HUES48 (cell line): ENCODE measurements at regions not wholly inside any gene's neighbourhood (a gene's known extent, or its start where the extent isn't known, plus 50 kb on each side); places are given as distances from the start of the nearest gene placed in this dataset.
A peak's percentile ranks its signal among the peaks of the same experiment; 100 is the strongest.

Source experiments
- H3K27ac ChIP-seq: one replicate; pipeline ENCODE4 v1.7.0; 2013; ENCODE audit warnings: low read depth, low read length, inconsistent platforms
- H3K27me3 ChIP-seq: 2 replicates; pipeline ENCODE4 v1.6.1; 2013; ENCODE audit warnings: mild to moderate bottlenecking, low read length; ENCODE audit not compliant: control insufficient read depth, insufficient read depth
- H3K36me3 ChIP-seq: 2 replicates; pipeline ENCODE4 v1.6.1; 2013; ENCODE audit warnings: low read length; ENCODE audit not compliant: control insufficient read depth, insufficient read depth
- H3K4me1 ChIP-seq: 2 replicates; pipeline ENCODE4 v1.6.1; 2013; ENCODE audit warnings: mild to moderate bottlenecking, low read length; ENCODE audit not compliant: control insufficient read depth, insufficient read depth
- H3K4me3 ChIP-seq: 2 replicates; pipeline ENCODE4 v1.5.1; 2013; ENCODE audit warnings: mild to moderate bottlenecking, low read depth, low read length
- H3K9ac ChIP-seq: 2 replicates; pipeline ENCODE4 v1.6.1; 2013; ENCODE audit warnings: mild to moderate bottlenecking, low read depth, low read length, moderate library complexity
- H3K9me3 ChIP-seq: 2 replicates; pipeline ENCODE4 v1.6.1; 2013; ENCODE audit warnings: low read length; ENCODE audit not compliant: control insufficient read depth, insufficient read depth

DNA sequence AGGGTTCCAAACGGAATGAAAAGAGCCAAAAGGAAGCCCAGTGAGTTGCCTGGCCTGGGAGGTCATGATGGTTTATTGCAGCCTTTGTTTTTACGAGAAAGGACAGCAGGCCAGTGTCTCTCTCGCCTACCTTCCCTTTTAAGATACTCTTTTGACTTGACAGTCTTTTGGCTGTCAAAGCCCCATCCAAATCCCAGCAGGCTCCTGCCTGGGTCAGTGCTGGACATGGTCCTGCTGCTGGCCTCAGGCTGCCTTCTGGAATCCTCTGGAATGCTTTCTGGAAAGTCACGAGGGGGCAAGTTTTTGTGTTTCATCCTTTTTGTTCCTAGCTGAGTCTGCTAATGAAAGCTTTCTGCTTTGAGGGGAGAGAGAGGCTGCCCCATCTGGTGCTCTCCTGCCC, 444.8 kb downstream of the OLFM4 start:
- no peaks in the 10 kb centered on the region for H3K9me3 ChIP-seq
- H3K4me1 ChIP-seq, result no peaks in the 10 kb centered on the region
- no peak overlapping the region for H3K4me3 ChIP-seq
- no peaks in the 10 kb centered on the region for H3K36me3 ChIP-seq
- H3K27ac ChIP-seq, result no peak overlapping the region
- no peak overlapping the region for H3K9ac ChIP-seq
- no peaks in the 10 kb centered on the region for H3K27me3 ChIP-seq

DNA sequence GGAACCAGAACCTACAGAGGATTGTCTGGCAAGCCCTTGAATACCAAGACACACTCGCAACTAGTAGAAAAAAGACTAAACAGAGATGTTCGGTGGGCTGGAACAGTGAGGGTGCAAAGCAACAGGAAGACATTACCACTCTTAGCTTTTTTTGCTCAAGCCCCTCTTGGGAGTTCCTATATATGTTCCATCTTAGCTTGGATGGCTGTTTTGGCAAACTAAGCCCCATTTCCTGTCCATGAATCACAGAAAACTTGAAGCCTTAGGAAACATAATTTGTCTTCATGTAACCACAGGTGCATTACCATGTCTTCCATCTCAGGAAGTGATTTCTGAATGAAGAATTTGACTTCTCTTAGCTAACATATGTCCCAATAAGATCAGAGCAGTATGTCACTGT, 446.3 kb downstream of the OLFM4 start:
- H3K9me3 ChIP-seq, result no peaks in the 10 kb centered on the region
- no peaks in the 10 kb centered on the region for H3K4me1 ChIP-seq
- no peak overlapping the region for H3K9ac ChIP-seq
- H3K27ac ChIP-seq, result no peak overlapping the region
- no peaks in the 10 kb centered on the region for H3K27me3 ChIP-seq
- H3K36me3 ChIP-seq, result no peaks in the 10 kb centered on the region
- H3K4me3 ChIP-seq, result no peak overlapping the region

DNA sequence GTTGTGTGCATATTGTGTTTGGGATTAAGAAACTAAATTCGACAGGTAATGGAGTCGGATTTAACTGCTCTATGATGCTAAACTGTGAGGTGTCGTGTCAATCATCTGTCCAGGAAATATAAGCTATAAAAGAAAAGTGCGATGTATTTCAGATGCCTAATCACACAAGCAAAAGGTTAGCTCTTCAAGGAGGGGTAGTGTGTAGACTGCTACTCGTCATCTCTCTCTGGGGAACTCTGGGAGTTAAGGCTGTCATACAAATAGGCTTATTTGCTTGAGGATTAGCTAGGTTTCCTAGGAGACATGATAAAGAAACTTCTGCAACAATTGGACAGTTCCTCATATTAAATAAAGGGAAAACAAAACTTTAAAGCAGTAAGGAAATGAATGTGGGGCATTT, 462.1 kb downstream of the OLFM4 start:
- Histone ChIP-seq H3K9me3 (no peaks in the 10 kb centered on the region), H3K27ac (no peak overlapping the region), H3K36me3 (no peaks in the 10 kb centered on the region), H3K27me3 (no peaks in the 10 kb centered on the region), H3K4me3 (no peak overlapping the region), H3K9ac (no peak overlapping the region), H3K4me1 (no peaks in the 10 kb centered on the region)

DNA sequence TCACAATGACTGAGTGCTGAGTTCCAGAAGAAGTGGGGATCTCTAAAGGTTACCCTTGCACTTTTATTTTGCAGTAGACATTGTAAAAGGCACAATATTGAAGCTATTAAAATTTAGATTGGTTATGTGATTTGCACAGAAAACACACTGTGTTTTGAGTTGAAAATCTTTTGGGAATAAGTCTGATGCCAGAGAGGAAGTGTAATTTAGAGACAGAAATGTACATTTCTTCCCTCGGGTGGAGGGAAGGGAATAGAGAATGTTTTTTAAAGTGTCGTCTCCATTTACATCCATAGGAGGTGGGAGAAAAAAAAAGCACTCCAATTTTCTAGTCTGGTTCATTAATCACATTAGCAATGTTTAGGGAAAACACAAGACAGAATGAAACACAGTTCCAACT, 465.8 kb downstream of the OLFM4 start:
- Histone ChIP-seq H3K9ac (no peak overlapping the region), H3K4me3 (no peak overlapping the region), H3K36me3 (no peaks in the 10 kb centered on the region), H3K27ac (no peak overlapping the region), H3K27me3 (no peaks in the 10 kb centered on the region), H3K9me3 (no peaks in the 10 kb centered on the region), H3K4me1 (no peaks in the 10 kb centered on the region)

DNA sequence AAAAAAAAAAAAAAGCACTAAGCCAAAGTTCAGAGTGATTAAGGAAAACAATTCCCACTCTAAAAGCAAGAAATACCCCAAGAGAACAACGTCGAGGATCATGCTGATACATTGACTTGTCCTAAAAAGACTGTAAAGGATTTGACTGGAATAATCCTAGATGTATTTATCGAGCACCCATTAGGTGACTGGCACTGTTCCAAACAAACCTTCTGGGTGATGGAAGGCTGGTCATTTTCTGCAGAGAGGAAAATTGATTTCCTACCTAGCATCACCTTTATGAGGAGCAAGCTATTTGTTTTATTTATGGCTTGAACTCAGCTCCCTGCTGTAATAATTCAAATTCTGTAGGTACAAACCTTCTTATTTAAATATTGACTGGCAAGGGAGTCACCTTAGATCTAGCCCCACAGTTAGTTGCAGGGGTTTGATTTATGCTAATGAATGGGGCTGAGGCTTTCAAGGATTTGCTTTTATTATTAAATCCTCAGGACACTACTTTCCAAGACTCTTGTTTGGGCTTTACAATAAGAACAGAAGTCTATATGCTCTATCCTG, 471.0 kb downstream of the OLFM4 start:
- no peak overlapping the region for H3K4me3 ChIP-seq
- no peaks in the 10 kb centered on the region for H3K36me3 ChIP-seq
- H3K27ac ChIP-seq, result no peak overlapping the region
- H3K4me1 ChIP-seq, result no peaks in the 10 kb centered on the region
- no peaks in the 10 kb centered on the region for H3K9me3 ChIP-seq
- no peak overlapping the region for H3K9ac ChIP-seq
- no peaks in the 10 kb centered on the region for H3K27me3 ChIP-seq

DNA sequence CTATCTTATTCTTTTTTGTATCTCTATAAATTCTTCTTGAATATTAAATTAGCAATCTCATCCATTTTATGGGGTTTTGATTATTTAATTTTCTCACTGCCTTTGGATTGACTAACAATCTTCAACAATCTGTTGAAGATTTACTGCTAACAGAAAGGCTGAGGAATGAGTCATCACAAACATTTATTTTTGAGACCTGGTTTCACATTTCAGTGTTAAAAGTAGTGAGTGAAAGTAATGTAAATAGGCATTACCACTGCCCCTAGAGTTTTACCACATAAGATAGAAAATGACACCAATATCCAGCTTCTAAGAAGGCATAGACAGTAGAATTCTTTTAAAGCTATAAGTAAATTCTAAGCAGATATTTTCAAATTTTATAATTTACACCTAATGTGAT, 472.8 kb downstream of the OLFM4 start:
- no peaks in the 10 kb centered on the region for H3K9me3 ChIP-seq
- H3K36me3 ChIP-seq, result no peaks in the 10 kb centered on the region
- H3K4me1 ChIP-seq, result no peaks in the 10 kb centered on the region
- no peak overlapping the region for H3K9ac ChIP-seq
- H3K27me3 ChIP-seq, result no peaks in the 10 kb centered on the region
- H3K4me3 ChIP-seq, result no peak overlapping the region
- no peak overlapping the region for H3K27ac ChIP-seq

DNA sequence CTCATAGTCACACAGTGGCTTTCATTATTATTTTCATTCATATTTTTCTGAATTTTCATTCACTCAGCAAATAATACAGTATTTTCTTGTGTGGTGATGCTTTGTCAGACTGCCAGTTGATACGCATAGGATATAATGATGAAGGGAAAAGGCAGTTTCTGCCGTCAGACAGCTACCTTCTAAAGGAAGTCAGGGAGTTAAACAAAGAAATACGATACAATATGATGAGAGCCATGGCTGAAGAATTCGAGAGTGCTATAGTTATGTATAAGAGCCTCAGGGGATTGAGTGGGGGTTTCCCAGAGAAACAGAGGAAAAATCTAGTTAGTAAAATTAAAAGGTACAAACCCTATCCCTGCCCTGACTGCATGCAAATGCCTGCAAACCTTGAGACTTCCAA, 479.1 kb downstream of the OLFM4 start:
- no peak overlapping the region for H3K4me3 ChIP-seq
- H3K27ac ChIP-seq, result no peak overlapping the region
- peaks cover 16% of the 10 kb centered on the region for H3K4me1 ChIP-seq
- H3K9ac ChIP-seq, result 0 out of 2 replicates have a peak overlapping the region, but pooled peaks have one; percentile 20
- no peaks in the 10 kb centered on the region for H3K9me3 ChIP-seq
- H3K27me3 ChIP-seq, result no peaks in the 10 kb centered on the region
- H3K36me3 ChIP-seq, result no peaks in the 10 kb centered on the region

DNA sequence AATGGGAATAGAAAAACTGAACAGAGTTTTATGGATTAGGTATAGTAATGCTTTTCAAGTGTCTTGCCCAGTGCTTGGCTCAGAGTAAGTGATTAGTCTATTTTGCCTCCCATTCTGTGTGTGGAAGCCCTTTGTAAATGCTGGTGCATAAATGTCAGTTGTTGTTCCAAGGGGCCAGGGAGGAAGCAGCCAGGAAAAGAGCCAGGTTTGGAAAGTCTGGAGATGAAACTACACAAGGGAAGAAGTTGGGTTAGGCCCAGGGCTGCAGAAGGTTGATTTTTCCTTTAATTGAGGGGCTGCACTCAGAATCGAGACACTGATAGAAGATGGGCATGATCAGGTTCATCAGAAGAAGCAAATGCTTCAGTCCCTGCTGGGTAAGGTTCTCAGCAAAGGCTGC, 484.0 kb downstream of the OLFM4 start:
- peaks cover 27% of the 10 kb centered on the region for H3K4me1 ChIP-seq

DNA sequence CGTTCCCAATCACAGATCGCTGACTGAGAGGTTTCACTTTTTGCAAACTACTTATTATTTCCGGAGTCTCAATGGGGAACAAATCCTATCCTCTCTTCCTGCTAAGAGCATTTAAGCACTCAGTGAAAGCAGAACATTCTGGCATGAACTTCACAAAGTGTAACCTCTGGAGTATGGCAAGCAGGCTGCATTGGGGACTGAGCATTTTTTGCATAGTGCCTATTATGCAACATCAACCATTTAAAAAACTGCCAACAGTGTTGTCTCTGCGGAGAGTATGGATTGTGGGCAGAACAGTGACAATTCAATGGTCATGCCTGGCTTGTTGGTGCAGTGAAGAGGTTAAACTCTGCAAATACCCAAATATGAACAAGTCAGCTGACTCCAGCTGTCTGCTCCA, 484.6 kb downstream of the OLFM4 start:
- Histone ChIP-seq H3K9me3 (no peaks in the 10 kb centered on the region), H3K9ac (no peak overlapping the region), H3K27ac (no peak overlapping the region)

More for the DNA sequence above, 484.0 kb downstream of the OLFM4 start:
- Histone ChIP-seq H3K4me3 (no peak overlapping the region), H3K36me3 (no peaks in the 10 kb centered on the region), H3K27me3 (no peaks in the 10 kb centered on the region), H3K9ac (no peak overlapping the region), H3K27ac (no peak overlapping the region), H3K9me3 (no peaks in the 10 kb centered on the region)

DNA sequence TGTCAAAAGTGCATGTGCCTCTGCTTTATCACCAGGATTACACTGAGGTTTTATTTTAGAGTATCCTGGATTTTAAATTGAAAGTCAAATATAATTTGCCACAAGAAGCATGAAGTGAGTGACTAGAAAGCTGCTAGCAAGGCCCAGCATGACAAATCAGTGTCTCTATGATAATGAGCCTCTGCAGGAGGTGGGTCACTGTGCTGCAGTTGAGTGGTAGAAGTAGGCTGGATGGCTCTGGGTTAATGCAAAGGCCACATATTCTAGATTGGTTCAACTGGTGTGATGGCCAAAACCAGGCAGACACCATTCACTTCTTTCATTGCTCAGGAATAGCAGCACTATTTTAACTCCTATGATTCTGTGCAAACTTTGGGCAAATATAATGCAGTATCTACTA, 491.5 kb downstream of the OLFM4 start:
- H3K4me3 ChIP-seq, result no peak overlapping the region
- no peaks in the 10 kb centered on the region for H3K27me3 ChIP-seq
- no peaks in the 10 kb centered on the region for H3K9me3 ChIP-seq
- H3K9ac ChIP-seq, result no peak overlapping the region
- H3K27ac ChIP-seq, result no peak overlapping the region
- no peaks in the 10 kb centered on the region for H3K36me3 ChIP-seq
- peaks cover 14% of the 10 kb centered on the region for H3K4me1 ChIP-seq

More for the DNA sequence above, 484.6 kb downstream of the OLFM4 start:
- H3K27me3 ChIP-seq, result no peaks in the 10 kb centered on the region
- H3K4me1 ChIP-seq, result peaks cover 21% of the 10 kb centered on the region
- H3K4me3 ChIP-seq, result no peak overlapping the region
- no peaks in the 10 kb centered on the region for H3K36me3 ChIP-seq

DNA sequence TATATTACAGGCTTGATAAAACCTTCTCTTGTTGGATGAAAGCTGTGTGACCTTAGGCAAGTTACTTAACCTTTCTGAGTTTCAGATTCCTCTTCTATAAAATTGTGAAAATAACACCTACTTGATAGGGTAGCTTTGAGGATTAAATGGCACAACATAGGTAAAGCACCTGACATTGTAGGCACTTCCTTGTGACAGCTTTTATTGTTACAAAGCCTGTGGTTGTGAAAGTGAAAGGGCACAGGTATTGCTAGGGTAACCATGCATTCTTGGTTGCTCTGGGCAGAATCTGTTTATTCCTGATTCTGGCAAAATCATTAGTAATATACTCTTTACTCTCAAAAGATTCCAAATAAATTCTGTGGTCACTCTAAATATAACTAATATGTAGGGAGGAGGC, 493.4 kb downstream of the OLFM4 start:
- H3K4me1 ChIP-seq, result peaks cover 16% of the 10 kb centered on the region
- H3K9ac ChIP-seq, result no peak overlapping the region
- no peak overlapping the region for H3K4me3 ChIP-seq
- H3K27ac ChIP-seq, result no peak overlapping the region
- H3K27me3 ChIP-seq, result no peaks in the 10 kb centered on the region
- no peaks in the 10 kb centered on the region for H3K9me3 ChIP-seq
- no peaks in the 10 kb centered on the region for H3K36me3 ChIP-seq

DNA sequence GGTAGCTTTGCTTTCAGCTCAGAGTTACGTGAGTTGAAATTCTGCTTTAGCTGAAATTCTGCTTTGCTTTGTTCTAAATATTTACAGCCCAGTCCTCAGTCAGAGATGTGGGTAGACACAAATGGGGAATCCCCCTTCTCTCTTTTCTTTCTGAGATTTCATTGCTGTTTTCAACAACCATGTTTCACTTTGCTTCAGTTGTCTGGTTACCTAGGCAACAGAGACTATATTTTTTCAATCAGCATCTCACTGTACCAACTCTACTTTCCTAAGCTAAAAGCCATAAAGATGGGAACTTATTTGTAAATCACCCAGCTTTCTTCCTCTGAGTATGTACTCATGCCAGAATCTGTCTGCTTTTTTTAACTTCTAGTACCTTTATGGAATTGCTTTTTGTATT, 509.0 kb downstream of the OLFM4 start:
- Histone ChIP-seq H3K36me3 (no peaks in the 10 kb centered on the region), H3K9me3 (no peaks in the 10 kb centered on the region), H3K9ac (no peak overlapping the region), H3K4me1 (no peaks in the 10 kb centered on the region), H3K27ac (no peak overlapping the region), H3K27me3 (no peaks in the 10 kb centered on the region), H3K4me3 (no peak overlapping the region)
